Right lobe of liver (tissue), 6 donors: ENCODE measurements at regions not wholly inside any gene's neighbourhood (a gene's known extent, or its start where the extent isn't known, plus 50 kb on each side); places are given as distances from the start of the nearest gene placed in this dataset.

ENCODE experiments used
- ATAC-seq, 4 donors: fragments of 200-7000 bp; cut with Tn5 transposase; one replicate each; pipeline ENCODE4 v1.9.1; 2020; ENCODE audit warnings: mild to moderate bottlenecking in 4 of 4, moderate library complexity in 4 of 4
- DNase-seq, 3 donors: peaks; one replicate each; pipeline ENCODE4 v3.0.0-alpha.2; 2020
- H3K27ac ChIP-seq, 3 donors: fragments of 200-600 bp; one replicate each; pipeline ENCODE4 v1.8.0; 2022
- H3K27me3 ChIP-seq, 2 donors: fragments of 200-600 bp; one replicate each; pipeline ENCODE4 v1.8.0; 2022
- H3K36me3 ChIP-seq, 4 donors: fragments of 200-600 bp; sonication (generic) in 1 of 4; one replicate each; pipeline versions ENCODE4 v1.5.1 to v1.8.0; 2017 to 2022; ENCODE audit warnings: control low read depth in 1 of 4
- H3K4me1 ChIP-seq, 4 donors: fragments of 200-600 bp; sonication (generic) in 1 of 4; one replicate each; pipeline versions ENCODE4 v1.5.1 to v1.8.0; 2017 to 2022; ENCODE audit warnings: control low read depth in 1 of 4
- H3K4me3 ChIP-seq, 3 donors: fragments of 200-600 bp; one replicate each; pipeline ENCODE4 v1.8.0; 2022
- H3K9me3 ChIP-seq, 4 donors: fragments of 200-600 bp; sonication (generic) in 1 of 4; one replicate each; pipeline versions ENCODE4 v1.5.1 to v1.8.0; 2017 to 2022; ENCODE audit warnings: control low read depth in 1 of 4
- POLR2A ChIP-seq: fragments of 450-650 bp; IDR thresholded peaks from one replicate; pipeline ENCODE4 v1.6.1; 2017; ENCODE audit warnings: antibody characterized with exemption, mild to moderate bottlenecking
- WGBS: methylation state at CpG from one replicate; pipeline ENCODE4 v1.1.6; 2018; ENCODE audit warnings: low coverage, low lambda C conversion rate; ENCODE audit not compliant: insufficient coverage; ENCODE audit errors: missing lambda C conversion rate; 5-methylcytosine and 5-hydroxymethylcytosine counted together
- intact Hi-C, 2 donors: fragments of 100-400 bp; cut with DNase I; formaldehyde crosslinking; loops; one replicate each; pipeline versions ENCODE4 v1.11.2 to v1.14.1; 2022
- TF ChIP-seq, protein P1 (sequence below), 4 donors: fragments of 200-600 bp in 3 of 4; fragments of 450-650 bp in 1 of 4; IDR thresholded peaks; one replicate each; pipeline versions ENCODE4 v1.5.1 to v1.8.0; 2016 to 2022; ENCODE audit warnings: antibody characterized with exemption in 4 of 4, mild to moderate bottlenecking in 2 of 4
- donor health status: DM: no; HTN: yes; CAD: no.
- donor health status: DM: no; HTN: no; CAD: no.
- donor health status: DM: no; HTN: no; CAD: no.
- donor health status: DM: no; HTN: yes; CAD: no.
- donor health status: DM: no; HTN: yes; CAD: no.

DNA sequence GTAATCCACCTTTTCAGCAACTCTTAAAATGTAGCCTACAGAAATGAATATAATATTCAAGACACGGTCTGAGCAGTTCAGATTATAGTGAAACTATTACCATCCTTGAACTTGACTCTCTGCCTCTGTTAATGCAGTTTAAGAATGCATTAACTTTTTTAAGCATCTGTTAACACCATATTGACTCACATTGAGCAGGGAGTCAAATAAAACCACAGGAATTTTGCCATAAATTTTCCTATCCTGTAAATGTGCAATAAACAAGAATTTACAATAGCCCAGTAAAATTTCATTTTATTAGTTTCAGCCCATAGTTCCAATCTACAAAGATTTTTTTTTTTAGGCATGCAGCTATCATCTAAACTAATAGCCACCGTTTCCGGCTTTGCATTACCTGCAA, 239.2 kb upstream of the DEFB112 start:
- WGBS: 48% methylated on average over 3 of the region's 3 CpGs
- intact Hi-C loops: no loop called here

DNA sequence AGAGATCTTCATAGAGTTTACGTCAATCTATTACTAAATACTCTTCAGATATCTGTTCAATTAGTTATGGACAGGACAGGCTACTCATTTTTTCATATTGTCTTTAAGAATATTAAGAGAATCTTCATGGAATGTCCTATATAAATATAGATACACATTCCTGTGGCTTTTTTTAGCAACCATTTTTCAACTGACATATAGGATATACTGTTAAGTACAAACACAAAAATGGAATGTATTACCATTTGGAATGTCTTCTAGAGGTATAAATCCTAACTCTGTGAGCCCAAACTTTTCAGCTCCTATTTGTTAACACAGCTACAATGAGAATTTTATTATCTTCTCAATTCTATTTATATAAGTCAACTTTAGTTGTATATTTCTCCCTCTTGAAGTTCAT, 239.6 kb upstream of the DEFB112 start:
- H3K27ac ChIP-seq: no peak overlapping the region
- no peak for TF ChIP-seq POLR2A
- TF ChIP-seq, protein P1, sequence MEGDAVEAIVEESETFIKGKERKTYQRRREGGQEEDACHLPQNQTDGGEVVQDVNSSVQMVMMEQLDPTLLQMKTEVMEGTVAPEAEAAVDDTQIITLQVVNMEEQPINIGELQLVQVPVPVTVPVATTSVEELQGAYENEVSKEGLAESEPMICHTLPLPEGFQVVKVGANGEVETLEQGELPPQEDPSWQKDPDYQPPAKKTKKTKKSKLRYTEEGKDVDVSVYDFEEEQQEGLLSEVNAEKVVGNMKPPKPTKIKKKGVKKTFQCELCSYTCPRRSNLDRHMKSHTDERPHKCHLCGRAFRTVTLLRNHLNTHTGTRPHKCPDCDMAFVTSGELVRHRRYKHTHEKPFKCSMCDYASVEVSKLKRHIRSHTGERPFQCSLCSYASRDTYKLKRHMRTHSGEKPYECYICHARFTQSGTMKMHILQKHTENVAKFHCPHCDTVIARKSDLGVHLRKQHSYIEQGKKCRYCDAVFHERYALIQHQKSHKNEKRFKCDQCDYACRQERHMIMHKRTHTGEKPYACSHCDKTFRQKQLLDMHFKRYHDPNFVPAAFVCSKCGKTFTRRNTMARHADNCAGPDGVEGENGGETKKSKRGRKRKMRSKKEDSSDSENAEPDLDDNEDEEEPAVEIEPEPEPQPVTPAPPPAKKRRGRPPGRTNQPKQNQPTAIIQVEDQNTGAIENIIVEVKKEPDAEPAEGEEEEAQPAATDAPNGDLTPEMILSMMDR (IDR thresholded peaks at IDR 0.05): no peak
- no peaks in the 10 kb centered on the region for H3K4me1 ChIP-seq
- DNase-seq (no peak), ATAC-seq (no peak)
- WGBS: 47% methylated on average over 1 of the region's 1 CpG
- intact Hi-C loops: no loop called here
- H3K27me3 ChIP-seq: no peaks in the 10 kb centered on the region
- H3K9me3 ChIP-seq: no peaks in the 10 kb centered on the region
- no peak overlapping the region for H3K4me3 ChIP-seq
- no peaks in the 10 kb centered on the region for H3K36me3 ChIP-seq

More for the DNA sequence above, 239.2 kb upstream of the DEFB112 start:
- Histone ChIP-seq H3K27ac (no peak overlapping the region), H3K36me3 (no peaks in the 10 kb centered on the region), H3K9me3 (no peaks in the 10 kb centered on the region), H3K4me1 (no peaks in the 10 kb centered on the region), H3K4me3 (no peak overlapping the region), H3K27me3 (no peaks in the 10 kb centered on the region)
- ATAC-seq (no peak), DNase-seq (no peak)
- no peak for TF ChIP-seq POLR2A

DNA sequence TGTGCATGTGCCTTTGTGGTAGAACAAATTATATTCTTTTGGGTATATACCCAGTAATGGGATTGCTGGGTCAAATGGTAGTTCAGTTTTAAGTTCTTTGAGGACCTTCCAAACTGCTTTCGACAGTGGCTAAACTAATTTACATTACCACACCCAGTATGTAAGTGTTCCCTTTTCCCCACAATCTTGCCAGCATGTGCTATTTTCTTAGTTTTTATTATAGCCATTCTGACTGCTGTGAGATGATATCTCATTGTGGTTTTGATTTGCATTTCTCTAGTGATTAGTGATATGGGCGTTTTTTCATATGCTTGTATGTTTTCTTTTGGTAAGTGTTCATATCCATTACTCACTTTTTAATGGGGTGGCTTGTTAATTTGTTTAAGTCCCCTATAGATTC, 251.6 kb upstream of the DEFB112 start:
- no peak for ATAC-seq
- H3K36me3 ChIP-seq: no peaks in the 10 kb centered on the region
- H3K9me3 ChIP-seq: no peaks in the 10 kb centered on the region
- no peaks in the 10 kb centered on the region for H3K4me1 ChIP-seq
- TF ChIP-seq POLR2A: no peak
- TF ChIP-seq, protein P1 (IDR thresholded peaks at IDR 0.05): no peak
- 49% methylated on average over 2 of the region's 2 CpGs for WGBS
- H3K27ac ChIP-seq: no peak overlapping the region
- no peak overlapping the region for H3K4me3 ChIP-seq
- H3K27me3 ChIP-seq: no peaks in the 10 kb centered on the region
- intact Hi-C loops: no loop called here
- DNase-seq: no peak

DNA sequence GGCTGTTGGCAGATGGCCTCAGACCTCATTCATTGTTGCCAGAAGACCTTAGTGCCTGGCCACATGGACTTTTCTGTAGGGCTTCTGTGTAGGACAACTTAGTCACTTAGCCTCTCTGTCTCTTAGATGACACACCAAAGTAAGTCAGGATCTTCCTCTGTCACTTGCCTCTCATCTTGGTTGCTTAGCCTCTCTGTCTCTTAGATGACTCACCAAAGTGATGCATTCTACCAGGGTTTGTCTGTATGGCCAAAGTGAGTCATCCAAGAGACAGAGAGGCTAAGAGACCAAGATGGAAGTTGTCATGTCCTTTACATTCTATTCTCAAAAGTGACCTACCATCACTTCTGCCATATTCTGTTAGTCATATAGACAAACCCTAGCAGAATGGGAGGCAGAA, 255.9 kb upstream of the DEFB112 start:
- H3K27ac ChIP-seq: no peak overlapping the region
- H3K27me3 ChIP-seq: no peaks in the 10 kb centered on the region
- intact Hi-C loops: no loop called here
- no peak overlapping the region for H3K4me3 ChIP-seq
- TF ChIP-seq, protein P1 (IDR thresholded peaks at IDR 0.05): no peak
- no peak for TF ChIP-seq POLR2A
- no peak for ATAC-seq
- H3K4me1 ChIP-seq: no peaks in the 10 kb centered on the region
- H3K36me3 ChIP-seq: no peaks in the 10 kb centered on the region
- no peaks in the 10 kb centered on the region for H3K9me3 ChIP-seq
- DNase-seq: no peak

DNA sequence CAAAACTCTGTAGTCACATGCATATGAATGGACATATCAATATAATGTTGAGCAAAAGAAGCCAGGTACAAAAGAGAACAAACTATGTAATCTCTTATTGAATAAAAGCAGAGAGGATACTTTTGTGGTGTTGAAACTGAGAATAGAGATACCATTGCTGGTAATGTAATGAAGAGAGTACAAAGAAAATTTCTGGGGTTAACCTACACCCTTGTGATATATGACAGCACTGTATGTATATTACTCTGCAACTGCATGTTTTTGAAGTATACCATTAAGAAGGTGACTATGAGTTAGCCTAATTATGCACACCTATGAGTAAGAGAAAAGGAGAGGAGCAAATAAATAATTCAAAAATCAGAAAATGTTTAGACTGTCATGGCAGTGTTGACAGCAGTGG, 268.8 kb upstream of the DEFB112 start:
- Histone ChIP-seq H3K9me3 (no peaks in the 10 kb centered on the region), H3K4me3 (no peak overlapping the region), H3K36me3 (no peaks in the 10 kb centered on the region), H3K27me3 (no peaks in the 10 kb centered on the region), H3K27ac (no peak overlapping the region), H3K4me1 (no peaks in the 10 kb centered on the region)
- ATAC-seq (no peak), DNase-seq (no peak)
- no peak for TF ChIP-seq POLR2A
- TF ChIP-seq, protein P1 (IDR thresholded peaks at IDR 0.05): no peak
- intact Hi-C loops: no loop called here
